Stimulated activated naive B cell treated with anti-CD40 and anti-IgM and Interleukin-4, amounts not matched to agents 10 μg/mL and 1 μg/mL and 100 μg/mL, for 72 hours (primary cell): ENCODE measurements at regions not wholly inside any gene's neighbourhood (a gene's known extent, or its start where the extent isn't known, plus 50 kb on each side); places are given as distances from the start of the nearest gene placed in this dataset.
"Not testable (repeated sequence)": the region's sequence is repeated elsewhere in the genome, so short reads cannot be mapped to it uniquely, and the experiment has no call there.

Experiments
- ATAC-seq, 2 donors: fragments of 150-1000 bp; cut with Tn5 transposase; replicated peaks; 2 replicates each; pipeline ENCODE4 v1.10.0; 2021; ENCODE audit warnings: moderate library complexity in 1 of 2
- DNase-seq: peaks from one replicate; pipeline ENCODE4 v3.0.0; 2021
- H3K27ac Mint-ChIP-seq: one replicate; pipeline ENCODE4 v1.8.0; 2022; ENCODE audit warnings: mild to moderate bottlenecking, mixed read lengths
- H3K27me3 Mint-ChIP-seq, 2 donors: one replicate each; pipeline ENCODE4 v1.8.0; 2022; ENCODE audit warnings: mixed read lengths in 2 of 2
- H3K36me3 Mint-ChIP-seq, 2 donors: one replicate each; pipeline ENCODE4 v1.8.0; 2022; ENCODE audit warnings: mixed read lengths in 2 of 2, mild to moderate bottlenecking in 1 of 2
- H3K4me1 Mint-ChIP-seq, 2 donors: one replicate each; pipeline ENCODE4 v1.8.0; 2022; ENCODE audit warnings: mixed read lengths in 2 of 2, mild to moderate bottlenecking in 1 of 2
- H3K4me3 Mint-ChIP-seq, 2 donors: one replicate each; pipeline ENCODE4 v1.8.0; 2022; ENCODE audit warnings: mild to moderate bottlenecking in 2 of 2, mixed read lengths in 2 of 2, moderate library complexity in 1 of 2
- H3K9me3 Mint-ChIP-seq, 2 donors: one replicate each; pipeline ENCODE4 v1.8.0; 2022; ENCODE audit warnings: mixed read lengths in 2 of 2, mild to moderate bottlenecking in 1 of 2

DNA sequence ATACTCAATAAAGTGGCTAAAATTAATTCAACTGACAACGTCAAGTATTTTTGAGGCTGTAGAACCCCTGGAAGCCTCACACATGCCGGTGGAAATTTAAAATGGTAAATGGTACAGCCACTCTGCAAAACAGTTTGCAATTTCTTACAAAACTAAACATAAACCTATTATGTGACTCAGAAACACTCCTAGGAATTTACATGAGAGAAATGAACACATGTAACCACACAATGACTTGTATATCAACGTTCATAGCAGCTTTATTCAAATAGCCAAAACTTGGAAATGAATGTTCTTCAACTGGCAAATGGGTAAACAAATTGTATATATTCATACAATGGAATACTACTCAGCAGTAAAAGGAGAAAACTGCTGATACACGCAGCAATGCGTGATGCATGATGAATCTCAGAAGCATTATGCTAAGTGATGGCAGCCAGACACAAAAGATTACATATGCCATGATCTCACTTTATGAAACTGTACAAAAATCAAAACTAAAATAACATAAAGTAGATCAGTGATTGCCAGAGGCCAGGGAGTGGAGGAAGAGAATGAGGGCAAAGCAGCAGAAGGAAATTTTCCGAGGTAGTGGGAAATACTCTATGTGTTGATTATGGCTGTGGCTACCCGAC is 112.5 kb downstream of the FAM50B start:
- DNase-seq = no peak
- ATAC-seq = no peak
- Mint-ChIP-seq H3K27me3 (peaks cover 4 to 7% of the 10 kb centered on the region in 2 donors), H3K4me1 (no peaks in the 10 kb centered on the region), H3K4me3 (no peak overlapping the region), H3K27ac (no peak overlapping the region), H3K36me3 (peaks cover 0 to 3% of the 10 kb centered on the region in 2 donors), H3K9me3 (peaks cover 3 to 9% of the 10 kb centered on the region in 2 donors)

DNA sequence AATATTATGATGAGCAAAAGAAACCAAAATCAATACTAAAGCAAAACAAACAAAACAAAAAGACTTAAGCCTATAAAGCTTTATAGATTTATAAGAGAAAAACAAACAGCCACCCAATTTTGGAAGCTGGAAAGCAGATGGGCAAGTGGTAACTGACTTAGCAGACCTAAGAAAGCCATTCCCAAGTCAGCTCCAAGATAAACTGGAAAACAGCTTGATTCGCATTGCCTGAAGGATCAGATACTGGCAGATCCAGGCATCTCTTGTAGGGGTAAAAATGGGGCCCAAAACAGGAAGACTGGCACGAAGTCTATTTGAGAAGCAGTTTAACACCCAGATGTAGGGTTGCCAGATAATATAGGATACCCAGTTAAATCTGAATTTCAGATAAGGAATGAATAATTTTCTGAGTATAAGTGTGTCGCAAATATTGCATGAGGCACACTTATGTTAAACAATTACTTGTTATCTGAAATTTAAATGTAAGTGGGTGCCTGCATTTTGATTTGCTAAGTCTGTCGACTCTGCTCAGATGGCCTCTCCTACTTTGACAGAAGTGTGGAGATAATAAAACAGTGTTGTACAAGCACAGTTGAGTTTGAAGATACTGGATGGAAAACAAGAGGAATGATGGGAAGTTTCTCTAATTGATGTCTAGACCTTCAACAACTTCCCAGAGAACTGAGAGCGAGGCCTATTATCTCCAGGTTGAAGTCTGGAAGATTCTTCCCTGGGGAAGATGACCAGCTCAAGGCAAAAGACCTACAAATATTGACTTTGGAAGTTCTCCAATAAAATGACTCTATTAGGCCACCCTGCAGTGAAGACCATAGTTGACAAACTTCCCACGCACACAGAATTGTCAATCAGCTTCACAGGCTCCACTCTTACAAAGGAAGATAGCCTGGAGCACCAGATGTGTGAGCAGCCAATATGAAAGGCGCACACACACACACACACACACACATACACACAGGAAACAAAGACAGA is 113.4 kb downstream of the FAM50B start:
- Mint-ChIP-seq H3K4me1 (no peaks in the 10 kb centered on the region), H3K36me3 (peaks cover 0 to 3% of the 10 kb centered on the region in 2 donors), H3K4me3 (no peak overlapping the region), H3K27me3 (peaks cover 4 to 7% of the 10 kb centered on the region in 2 donors), H3K27ac (no peak overlapping the region), H3K9me3 (peaks cover 3 to 7% of the 10 kb centered on the region in 2 donors)
- DNase-seq (no peak), ATAC-seq (no peak)

DNA sequence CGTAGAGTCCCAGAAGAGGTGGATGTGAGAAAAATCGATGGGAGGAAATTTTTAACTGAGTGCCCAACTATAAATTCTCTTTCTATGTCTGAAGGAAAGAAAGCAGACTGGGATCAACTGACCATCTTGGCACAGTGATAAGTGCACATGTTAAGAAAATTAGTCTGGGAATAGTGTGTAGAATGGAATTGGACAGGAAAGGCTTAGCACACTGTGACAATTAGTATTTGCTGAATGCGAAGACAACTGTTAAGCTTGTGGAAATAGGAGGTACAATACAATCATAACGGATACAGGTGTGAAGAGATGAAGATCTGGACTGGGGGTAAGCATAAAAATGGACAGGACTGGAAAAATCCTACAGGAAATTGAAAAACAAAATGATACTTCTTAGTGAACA is 114.3 kb downstream of the FAM50B start:
- no peaks in the 10 kb centered on the region for H3K4me1 Mint-ChIP-seq
- no peaks in the 10 kb centered on the region for H3K36me3 Mint-ChIP-seq
- no peak for DNase-seq
- peaks cover 4 to 7% of the 10 kb centered on the region in 2 donors for H3K27me3 Mint-ChIP-seq
- H3K9me3 Mint-ChIP-seq = peaks cover 3% of the 10 kb centered on the region in 2 donors
- no peak overlapping the region for H3K27ac Mint-ChIP-seq
- no peak for ATAC-seq
- H3K4me3 Mint-ChIP-seq = no peak overlapping the region

DNA sequence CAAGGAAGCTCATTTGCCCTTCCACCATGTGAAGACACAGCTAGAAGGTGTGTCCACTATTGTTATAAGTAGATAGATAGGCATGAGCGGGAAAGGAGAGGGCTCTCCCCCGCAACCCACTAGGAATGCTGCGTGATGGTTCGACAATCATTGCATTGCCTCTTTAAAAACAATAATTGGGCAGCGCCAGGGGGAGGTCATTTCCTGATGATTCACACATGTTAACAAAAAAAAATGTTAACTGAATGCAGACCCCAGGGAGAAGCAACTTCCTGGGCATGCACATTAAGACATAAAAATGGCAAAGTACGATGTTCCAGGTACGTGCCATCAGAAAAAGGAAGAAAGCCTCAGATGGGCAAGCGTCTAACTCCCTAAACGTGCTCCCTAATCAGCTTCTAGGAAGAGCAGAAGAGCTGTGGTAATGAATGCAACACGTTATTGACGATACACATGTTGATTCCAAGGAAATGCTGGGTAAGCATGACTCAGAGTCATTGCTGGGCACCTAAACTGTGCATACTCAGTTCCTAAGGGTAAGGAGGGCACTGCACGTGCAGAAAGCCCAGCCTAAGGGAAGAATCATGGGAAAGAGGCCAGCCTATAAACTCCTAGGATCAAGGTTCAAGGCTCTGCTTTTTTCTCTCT is 113.7 kb downstream of the FAM217A start:
- Mint-ChIP-seq H3K36me3 (no peaks in the 10 kb centered on the region), H3K27me3 (peaks cover 2 to 7% of the 10 kb centered on the region in 2 donors), H3K9me3 (no peaks in the 10 kb centered on the region), H3K27ac (no peak overlapping the region), H3K4me3 (no peak overlapping the region), H3K4me1 (no peaks in the 10 kb centered on the region)
- ATAC-seq (no peak), DNase-seq (no peak)

DNA sequence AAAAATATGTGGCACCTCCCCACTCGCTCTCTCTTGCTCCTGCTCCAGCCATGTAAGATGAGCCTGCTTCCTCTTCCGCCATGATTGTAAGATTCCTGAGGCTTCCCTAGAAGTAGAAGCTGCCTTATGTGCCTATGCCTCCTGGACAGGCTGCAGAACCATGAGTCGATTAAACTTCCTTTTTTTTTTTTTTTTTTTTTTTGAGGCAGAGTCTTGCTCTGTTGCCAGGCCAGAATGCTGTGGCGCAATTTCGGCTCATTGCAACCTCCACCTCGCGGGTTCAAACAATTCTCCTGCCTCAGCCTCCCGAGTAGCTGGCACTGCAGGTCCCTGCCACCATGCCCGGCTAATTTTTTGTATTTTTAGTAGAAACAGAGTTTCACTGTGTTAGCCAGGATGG is 112.5 kb downstream of the FAM217A start:
- no peaks in the 10 kb centered on the region for H3K4me1 Mint-ChIP-seq
- no peak for ATAC-seq
- no peak overlapping the region for H3K4me3 Mint-ChIP-seq
- no peaks in the 10 kb centered on the region for H3K36me3 Mint-ChIP-seq
- H3K9me3 Mint-ChIP-seq = no peaks in the 10 kb centered on the region
- no peak for DNase-seq
- no peak overlapping the region for H3K27ac Mint-ChIP-seq
- H3K27me3 Mint-ChIP-seq = peaks cover 0 to 7% of the 10 kb centered on the region in 2 donors

DNA sequence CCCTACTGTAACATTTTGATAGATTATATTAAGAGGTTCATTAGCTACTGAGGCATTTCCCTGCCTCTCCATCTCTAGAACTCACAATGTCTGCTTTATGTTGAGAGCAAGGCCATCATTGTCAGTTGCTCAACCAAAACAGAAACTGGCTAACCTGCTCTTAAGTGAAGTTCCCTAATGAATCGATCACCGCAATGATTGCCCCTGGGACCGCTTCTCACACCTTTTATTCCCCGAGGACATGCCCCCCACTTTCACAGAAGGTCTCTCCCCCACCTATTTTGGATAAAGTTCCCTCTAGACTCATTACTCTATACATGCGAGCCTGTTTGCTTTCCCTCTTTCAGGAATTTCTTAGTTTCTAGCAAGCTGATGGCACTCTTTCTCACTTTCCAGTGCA is 108.8 kb downstream of the FAM217A start:
- no peak overlapping the region for H3K4me3 Mint-ChIP-seq
- H3K4me1 Mint-ChIP-seq = no peaks in the 10 kb centered on the region
- H3K27ac Mint-ChIP-seq = no peak overlapping the region
- no peaks in the 10 kb centered on the region for H3K36me3 Mint-ChIP-seq
- no peaks in the 10 kb centered on the region for H3K9me3 Mint-ChIP-seq
- H3K27me3 Mint-ChIP-seq = peaks cover 0 to 4% of the 10 kb centered on the region in 2 donors
- ATAC-seq (no peak), DNase-seq (no peak)

DNA sequence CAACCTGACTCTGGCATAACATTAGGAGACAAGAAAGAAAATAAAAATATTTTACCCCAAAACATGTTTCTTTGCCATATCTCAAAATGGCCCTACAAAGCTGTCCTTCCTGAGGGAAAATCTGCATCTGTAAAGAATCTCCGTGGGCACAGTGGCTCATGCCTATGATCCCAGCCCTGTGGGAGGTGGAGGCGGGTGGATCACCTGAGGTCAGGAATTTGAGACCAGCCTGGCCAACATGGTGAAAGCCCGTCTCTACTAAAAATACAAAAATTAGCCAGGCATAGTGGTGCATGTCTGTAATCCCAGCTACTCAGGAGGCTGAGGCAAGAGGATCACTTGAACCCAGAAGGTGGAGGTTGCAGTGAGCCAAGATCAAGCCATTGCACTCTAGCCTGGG is 105.8 kb downstream of the FAM217A start:
- not testable (repeated sequence) for H3K27me3 Mint-ChIP-seq, H3K4me3 Mint-ChIP-seq, H3K4me1 Mint-ChIP-seq, ATAC-seq, H3K36me3 Mint-ChIP-seq, H3K9me3 Mint-ChIP-seq, DNase-seq, H3K27ac Mint-ChIP-seq

DNA sequence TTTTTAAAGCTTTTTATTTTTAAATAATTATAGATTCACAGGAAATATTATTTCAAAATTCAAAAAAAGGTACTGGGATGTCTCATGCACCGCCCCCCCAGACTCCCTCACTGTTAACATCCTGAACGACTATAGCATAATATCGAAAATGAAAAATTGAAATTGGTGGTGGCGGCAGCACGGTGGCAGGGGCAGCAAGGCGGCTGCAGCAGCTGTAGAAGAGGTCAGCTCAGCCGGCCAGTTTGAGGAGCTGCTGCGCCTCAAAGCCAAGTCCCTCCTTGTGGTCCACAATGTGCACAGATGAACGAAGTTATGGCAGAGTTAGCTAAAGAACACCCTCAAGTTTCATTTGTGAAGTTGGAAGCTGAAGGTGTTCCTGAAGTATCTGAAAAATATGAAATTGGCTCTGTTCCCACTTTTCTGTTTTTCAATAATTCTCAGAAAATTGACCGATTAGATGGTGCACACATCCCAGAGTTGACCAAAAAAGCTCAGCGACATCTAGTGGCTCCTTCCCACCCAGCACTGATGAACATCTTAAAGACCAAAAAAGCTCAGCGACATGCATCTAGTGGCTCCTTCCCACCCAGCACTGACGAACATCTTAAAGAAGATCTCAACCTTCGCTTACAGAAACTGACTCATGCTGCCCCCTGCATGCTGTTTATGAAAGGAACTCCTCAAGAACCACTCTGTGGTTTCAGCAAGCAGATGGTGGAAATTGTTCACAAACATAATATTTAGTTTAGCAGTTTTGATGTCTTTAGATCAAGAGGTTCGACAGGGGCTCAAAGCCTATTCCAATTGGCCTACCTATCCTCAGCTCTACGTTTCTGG is 100.8 kb downstream of the FAM217A start:
- ATAC-seq = peak; percentile 97 to 99
- Mint-ChIP-seq H3K27ac (no peak overlapping the region), H3K4me1 (peaks cover 0 to 10% of the 10 kb centered on the region in 2 donors), H3K36me3 (peaks cover 2 to 5% of the 10 kb centered on the region in 2 donors), H3K9me3 (peaks cover 0 to 4% of the 10 kb centered on the region in 2 donors), H3K4me3 (no peak overlapping the region), H3K27me3 (peaks cover 0 to 4% of the 10 kb centered on the region in 2 donors)
- peak; percentile 32 for DNase-seq

DNA sequence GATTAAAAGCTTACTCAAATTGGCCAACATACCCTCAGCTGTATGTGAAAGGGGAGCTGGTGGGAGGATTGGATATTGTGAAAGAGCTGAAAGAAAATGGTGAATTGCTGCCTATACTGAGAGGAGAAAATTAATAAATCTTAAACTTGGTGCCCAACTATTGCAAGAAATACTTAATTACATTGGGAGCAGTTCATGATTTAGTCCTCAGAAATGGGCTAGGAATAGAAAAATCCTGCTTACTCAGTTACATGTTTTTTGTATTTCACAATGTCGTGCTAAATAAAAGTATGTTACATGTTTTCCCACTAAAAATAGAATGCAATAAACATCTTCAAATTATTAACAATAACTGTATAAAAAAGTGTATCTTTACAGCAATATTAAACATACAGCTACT is 100.0 kb downstream of the FAM217A start:
- not testable (repeated sequence) for ATAC-seq, DNase-seq, H3K36me3 Mint-ChIP-seq, H3K4me1 Mint-ChIP-seq, H3K27me3 Mint-ChIP-seq, H3K4me3 Mint-ChIP-seq, H3K27ac Mint-ChIP-seq, H3K9me3 Mint-ChIP-seq

DNA sequence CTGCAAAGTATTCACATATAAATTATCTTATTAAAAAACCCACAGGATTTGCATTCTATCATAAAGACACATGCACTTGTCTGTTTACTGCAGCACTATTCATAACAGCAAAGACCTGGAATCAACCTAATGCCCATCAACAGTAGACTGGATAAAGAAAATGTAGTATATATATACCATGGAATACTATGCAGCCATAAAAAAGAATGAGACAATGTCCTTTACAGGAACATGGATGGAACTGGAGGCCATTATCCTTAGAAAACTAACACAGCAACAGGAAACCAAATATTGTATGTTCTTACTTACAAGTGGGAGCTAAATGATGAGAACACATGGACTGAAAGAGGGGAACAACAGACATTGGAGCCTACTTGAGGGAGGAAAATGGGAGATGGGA is 97.0 kb downstream of the FAM217A start:
- DNase-seq = no peak
- Mint-ChIP-seq H3K27me3 (no peaks in the 10 kb centered on the region), H3K9me3 (peaks cover 0 to 4% of the 10 kb centered on the region in 2 donors), H3K36me3 (peaks cover 7 to 10% of the 10 kb centered on the region in 2 donors), H3K4me1 (peaks cover 2 to 10% of the 10 kb centered on the region in 2 donors), H3K27ac (no peak overlapping the region), H3K4me3 (no peak overlapping the region)
- no peak for ATAC-seq

DNA sequence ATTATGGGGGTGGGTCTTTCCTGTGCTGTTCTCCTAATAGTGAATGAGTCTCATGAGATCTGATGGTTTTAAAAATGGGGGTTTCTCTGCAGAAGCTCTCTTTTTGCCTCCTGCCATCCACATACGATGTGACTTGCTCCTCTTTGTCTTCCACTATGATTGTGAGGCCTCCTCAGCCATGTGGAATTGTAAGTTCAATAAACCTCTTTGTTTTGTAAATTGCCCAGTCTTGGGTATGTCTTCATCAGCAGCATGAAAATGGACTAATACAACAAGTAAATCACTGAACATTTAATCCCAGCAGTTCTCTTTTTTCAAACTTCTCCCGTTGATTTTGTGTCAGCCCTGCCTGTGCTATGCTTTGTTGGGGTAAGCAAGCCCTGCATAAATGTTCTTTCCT is 95.2 kb downstream of the FAM217A start:
- H3K27me3 Mint-ChIP-seq = no peaks in the 10 kb centered on the region
- peaks cover 0 to 8% of the 10 kb centered on the region in 2 donors for H3K4me1 Mint-ChIP-seq
- H3K27ac Mint-ChIP-seq = no peak overlapping the region
- no peak overlapping the region for H3K4me3 Mint-ChIP-seq
- no peak for DNase-seq
- H3K9me3 Mint-ChIP-seq = peaks cover 0 to 4% of the 10 kb centered on the region in 2 donors
- peaks cover 7 to 16% of the 10 kb centered on the region in 2 donors for H3K36me3 Mint-ChIP-seq
- no peak for ATAC-seq

DNA sequence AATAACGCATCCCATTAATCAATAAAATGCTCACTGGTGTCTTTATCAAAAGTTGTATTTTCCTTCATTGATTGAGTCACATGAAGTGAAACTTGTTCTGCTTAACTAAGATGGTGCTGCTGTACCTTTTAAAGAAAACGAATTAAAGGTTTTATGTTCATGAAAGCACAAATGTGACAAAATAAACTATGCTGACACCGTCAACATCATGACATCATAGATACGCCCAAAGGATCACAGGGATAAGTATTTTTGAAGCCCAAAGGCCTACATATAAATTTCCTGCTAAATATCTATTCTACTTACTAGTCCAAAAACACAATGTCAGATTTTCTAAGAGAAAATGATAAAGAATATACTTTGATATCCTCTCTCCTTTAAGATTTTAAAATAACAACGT is 94.4 kb downstream of the FAM217A start:
- Mint-ChIP-seq H3K27ac (no peak overlapping the region), H3K27me3 (no peaks in the 10 kb centered on the region), H3K36me3 (peaks cover 7 to 16% of the 10 kb centered on the region in 2 donors), H3K4me3 (no peak overlapping the region), H3K9me3 (peaks cover 0 to 4% of the 10 kb centered on the region in 2 donors), H3K4me1 (peaks cover 0 to 8% of the 10 kb centered on the region in 2 donors)
- ATAC-seq (no peak), DNase-seq (no peak)

DNA sequence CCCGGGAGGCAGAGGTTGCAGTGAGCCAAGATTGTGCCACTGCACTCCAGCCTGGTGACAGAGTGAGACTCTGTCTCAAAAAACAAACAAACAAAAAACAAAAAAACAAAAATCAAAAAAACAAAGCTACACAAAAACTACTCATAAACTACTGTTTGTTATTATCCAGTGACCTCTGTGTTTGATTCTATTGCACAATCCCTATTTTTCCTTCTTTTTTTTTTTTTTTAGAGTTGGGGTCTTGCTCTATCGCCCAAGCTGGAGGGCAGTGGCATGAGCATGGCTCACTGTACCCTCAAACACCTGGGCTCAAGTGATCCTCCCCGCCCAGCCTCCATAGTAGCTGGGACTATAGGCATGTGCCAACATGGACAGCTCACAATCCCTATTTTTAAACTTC is 92.7 kb downstream of the FAM217A start:
- Mint-ChIP-seq H3K27ac (no peak overlapping the region), H3K27me3 (no peaks in the 10 kb centered on the region), H3K4me3 (no peak overlapping the region), H3K36me3 (peaks cover 7 to 16% of the 10 kb centered on the region in 2 donors), H3K9me3 (peaks cover 0 to 4% of the 10 kb centered on the region in 2 donors), H3K4me1 (peaks cover 9 to 14% of the 10 kb centered on the region in 2 donors)
- DNase-seq (no peak), ATAC-seq (no peak)

DNA sequence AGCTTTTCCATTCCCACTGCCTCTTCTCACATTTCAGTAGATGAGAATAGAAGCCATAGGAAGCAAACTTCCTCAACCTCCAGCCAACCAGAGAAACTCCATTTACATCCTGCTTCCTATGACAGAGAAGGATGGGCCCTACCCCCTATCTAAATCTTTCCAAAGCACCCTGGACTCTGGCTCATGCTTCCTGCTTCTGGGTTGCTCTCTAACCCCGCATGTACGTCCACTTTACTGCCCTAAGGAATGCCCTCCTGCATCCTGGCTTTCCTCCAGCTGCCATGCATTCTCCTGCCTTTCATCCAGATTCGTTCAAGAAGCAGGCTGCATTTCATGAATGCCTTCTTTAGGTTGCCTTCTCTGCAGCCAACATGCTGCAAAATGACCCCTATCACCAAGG is 91.9 kb downstream of the FAM217A start:
- H3K4me1 Mint-ChIP-seq = peaks cover 9 to 14% of the 10 kb centered on the region in 2 donors
- no peak overlapping the region for H3K4me3 Mint-ChIP-seq
- ATAC-seq (no peak), DNase-seq (no peak)
- peaks cover 0 to 2% of the 10 kb centered on the region in 2 donors for H3K9me3 Mint-ChIP-seq
- peaks cover 6 to 13% of the 10 kb centered on the region in 2 donors for H3K36me3 Mint-ChIP-seq
- H3K27ac Mint-ChIP-seq = no peak overlapping the region
- no peaks in the 10 kb centered on the region for H3K27me3 Mint-ChIP-seq
